Right ventricle myocardium inferior (tissue), 1 donor: ENCODE measurements at regions not wholly inside any gene's neighbourhood (a gene's known extent, or its start where the extent isn't known, plus 50 kb on each side); places are given as distances from the start of the nearest gene placed in this dataset.
A peak's percentile ranks its signal among the peaks of the same experiment; 100 is the strongest.

Experiments
- ATAC-seq: fragments of 200-7000 bp; cut with Tn5 transposase; one replicate; pipeline ENCODE4 v1.9.1; 2020; ENCODE audit warnings: mild to moderate bottlenecking, moderate library complexity
- DNase-seq: peaks from one replicate; pipeline ENCODE4 v3.0.0; 2021; ENCODE audit errors: missing footprints
- intact Hi-C: fragments of 100-400 bp; cut with DNase I; formaldehyde crosslinking; loops from one replicate; pipeline ENCODE4 v1.11.0; 2022
- donor health status: DM: no; HTN: yes; CAD: no; lungs with severe emphysema.

DNA sequence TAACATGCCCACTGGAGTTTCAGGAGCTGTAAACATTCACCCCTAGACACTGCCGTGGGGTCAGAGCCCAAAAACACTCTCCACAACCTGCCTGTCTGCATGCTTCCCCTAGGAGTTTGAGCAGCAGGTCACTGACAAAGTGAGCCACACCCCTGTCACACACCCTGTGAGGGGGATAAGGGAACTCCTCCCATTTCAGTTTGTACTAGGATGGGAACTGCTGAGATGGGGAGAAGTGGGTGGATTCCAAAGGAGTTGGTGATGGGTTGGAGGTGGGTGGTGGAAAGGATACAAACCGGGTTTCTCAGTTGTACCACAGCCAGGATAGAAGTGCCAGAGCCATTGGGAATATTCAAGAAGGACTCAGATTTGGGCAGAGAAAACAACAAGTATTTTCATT, 140.2 kb downstream of the MIS18A start:
- DNase-seq (no peak), ATAC-seq (no peak)
- intact Hi-C loops: no loop called here

DNA sequence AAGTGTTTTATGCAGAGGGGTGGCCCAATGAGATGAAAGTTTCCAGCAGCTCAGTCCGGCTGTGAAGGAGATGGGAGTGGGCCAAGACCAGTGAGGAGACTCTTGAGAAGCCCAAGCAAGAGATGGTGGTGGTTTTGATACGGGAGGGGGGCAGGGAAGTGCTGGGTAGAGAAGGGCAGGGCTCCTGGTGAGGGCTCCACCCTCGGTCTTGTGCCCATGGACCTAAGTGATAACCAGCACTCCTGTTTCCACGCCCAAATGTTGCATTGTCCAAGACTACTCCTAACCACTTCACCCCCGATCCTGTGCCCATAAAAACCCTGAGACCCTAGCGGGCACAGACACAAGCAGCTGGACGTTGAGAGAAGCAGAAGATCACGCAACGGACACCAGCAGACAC, 140.9 kb downstream of the MIS18A start:
- DNase-seq (no peak), ATAC-seq (no peak)
- intact Hi-C loops: no loop called here

DNA sequence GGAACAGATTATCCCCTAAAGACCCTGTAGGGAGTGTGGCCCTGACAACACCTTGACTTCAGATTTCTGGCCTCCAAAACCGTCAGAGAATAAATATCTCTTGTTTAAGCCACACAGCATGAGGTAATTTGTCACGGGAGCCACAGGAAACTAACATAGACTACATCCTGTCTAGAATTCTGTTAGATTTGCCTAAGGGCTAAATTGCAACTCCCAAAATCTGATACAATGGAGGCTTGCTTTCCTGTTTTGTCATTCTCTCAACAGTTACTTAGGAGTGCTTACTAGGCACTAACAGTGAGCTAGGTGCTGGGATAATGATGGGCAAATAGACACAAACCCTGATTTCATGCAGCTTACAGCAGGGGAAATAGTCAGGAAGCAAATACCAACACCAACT, 141.6 kb downstream of the MIS18A start:
- ATAC-seq: no peak
- intact Hi-C loops: no loop called here
- no peak for DNase-seq

DNA sequence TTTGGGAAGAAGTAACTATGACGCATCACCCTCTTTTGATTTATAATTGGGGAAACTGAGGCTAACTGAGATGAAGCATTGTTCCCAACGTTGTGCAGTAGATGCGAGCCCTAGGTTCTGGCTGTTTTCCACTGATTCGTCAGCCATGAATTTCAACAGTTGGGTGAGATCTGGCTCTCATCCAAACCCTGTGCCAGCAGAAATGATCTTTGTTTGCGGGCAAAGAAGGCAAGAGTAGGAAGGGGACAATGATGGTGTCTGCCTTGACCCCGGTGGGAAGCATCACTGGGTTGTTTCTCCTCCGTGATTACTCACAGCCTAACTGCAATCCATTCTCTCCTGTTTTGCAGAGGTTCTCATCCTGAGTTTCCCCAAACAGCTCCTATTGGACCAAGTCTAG, 142.3 kb downstream of the MIS18A start:
- DNase-seq: no peak
- intact Hi-C loops: no loop called here
- ATAC-seq: no peak

DNA sequence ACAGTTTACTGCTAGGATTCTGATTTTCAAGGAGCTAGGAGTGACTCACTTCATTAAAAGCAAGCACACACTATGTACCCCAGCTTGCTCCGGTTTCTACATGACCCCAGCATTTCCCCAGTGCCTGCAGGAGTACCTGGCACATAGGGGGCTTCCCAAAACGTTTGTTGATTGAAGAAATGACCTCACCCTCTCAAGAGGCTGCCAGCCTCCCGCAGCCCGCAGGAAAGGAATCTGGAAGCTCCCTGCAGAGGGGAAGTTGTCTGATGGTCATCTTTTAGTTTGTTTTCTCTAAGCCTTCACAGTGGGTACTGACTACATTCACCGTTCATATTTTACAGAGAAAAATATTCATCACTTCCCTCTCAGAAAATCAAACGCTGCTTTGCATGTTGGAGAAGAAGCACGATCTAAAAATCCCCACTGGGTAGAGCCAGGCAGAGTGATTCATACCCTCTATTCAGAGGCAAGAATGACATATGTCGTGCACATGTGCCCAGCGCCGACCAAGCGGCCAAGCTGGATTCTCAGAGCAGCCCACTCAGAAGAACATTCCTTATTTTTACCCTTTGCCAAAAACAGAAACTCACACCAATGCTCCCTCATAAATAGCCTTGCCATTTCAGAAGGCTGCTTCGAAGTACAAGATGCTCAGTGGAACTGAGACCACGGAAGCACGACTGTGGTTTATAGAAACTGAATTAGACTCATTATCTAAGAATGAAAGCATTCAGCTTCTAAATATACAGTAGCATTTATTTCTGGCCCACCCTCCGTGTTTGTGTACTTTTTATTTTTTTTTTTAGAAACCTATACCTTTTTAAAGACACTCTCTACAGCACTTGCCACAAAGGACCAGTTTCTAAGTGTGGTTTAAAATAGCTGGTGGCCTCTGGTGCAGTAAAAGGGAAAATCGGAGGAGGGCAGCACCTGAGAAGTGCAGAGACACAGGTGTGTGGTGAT, 143.2 kb downstream of the MIS18A start:
- DNase-seq (no peak), ATAC-seq (no peak)

DNA sequence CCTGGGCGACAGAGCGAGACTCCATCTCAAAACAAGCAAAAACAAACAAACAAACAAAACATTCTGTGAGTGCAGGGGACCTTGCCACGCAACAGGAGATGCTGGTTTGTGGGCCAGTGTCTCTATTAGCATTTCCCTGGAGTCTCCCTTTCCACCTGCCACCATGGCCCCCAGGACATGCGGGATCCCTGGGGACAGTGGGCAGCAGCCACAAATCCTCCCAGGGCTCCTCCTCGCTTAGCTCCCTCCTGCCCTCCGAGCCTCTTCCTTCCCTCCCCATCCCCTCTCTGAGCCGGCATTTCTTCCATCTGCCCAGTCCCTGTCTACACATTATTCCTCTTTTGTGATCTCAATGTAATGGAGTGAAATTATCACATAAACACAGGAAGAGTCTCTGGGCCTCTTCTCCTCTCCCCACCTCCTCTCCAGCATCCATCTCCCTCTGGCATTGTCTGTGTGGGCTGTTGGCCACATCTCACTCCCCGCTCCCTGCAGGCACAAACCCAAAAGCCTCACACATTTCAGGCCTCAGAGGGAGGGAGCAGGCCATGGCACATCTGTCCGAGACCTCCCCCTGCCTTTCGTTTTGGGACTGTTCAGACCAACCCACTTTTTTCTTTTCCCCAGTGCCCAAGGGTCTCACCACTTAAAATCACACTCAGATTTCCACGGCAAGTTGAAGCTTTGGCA, 144.3 kb downstream of the MIS18A start:
- intact Hi-C loops: no loop called here
- no peak for DNase-seq
- no peak for ATAC-seq

More for the DNA sequence above, 143.2 kb downstream of the MIS18A start:
- intact Hi-C loops: no loop called here

DNA sequence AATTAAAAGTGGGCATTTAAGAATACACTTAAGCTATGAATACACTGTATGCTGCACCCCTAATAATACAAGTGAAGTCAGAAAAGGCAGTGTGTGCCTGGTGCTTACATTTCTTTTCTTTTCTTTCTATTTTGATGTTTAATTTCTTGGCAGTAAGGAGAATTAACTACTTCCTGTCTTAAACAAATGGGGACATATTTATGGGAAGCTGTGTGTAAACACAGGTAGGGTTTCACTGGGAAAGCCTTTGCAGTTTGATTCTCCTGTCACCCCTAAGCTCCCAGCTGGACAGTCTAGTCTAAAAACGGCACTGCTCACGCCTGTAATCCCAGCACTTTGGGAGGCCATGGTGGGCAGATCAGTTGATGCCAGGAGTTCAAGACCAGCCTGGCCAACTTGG, 146.0 kb downstream of the MIS18A start:
- intact Hi-C loops: no loop called here
- DNase-seq: no peak
- ATAC-seq: no peak

DNA sequence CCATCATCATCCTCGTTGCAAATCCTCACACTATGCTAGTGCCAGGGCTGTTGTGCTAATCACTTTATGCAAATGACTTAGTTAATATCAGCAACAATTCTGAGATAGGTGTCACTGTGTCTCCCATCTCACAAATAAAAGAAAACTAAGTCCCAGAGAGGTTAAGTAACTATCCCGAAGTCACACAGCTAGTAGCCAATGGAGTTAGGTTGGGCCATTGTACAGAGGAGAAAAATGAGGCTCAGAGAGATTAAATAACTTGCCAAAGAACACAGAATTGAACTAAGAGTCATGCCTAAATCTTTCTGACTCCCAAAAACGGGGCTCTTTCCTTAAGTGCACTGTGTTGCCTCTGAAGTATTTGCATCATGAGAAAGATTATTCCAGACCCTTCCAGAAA, 146.4 kb downstream of the MIS18A start:
- ATAC-seq: no peak
- intact Hi-C loops: no loop called here
- no peak for DNase-seq

DNA sequence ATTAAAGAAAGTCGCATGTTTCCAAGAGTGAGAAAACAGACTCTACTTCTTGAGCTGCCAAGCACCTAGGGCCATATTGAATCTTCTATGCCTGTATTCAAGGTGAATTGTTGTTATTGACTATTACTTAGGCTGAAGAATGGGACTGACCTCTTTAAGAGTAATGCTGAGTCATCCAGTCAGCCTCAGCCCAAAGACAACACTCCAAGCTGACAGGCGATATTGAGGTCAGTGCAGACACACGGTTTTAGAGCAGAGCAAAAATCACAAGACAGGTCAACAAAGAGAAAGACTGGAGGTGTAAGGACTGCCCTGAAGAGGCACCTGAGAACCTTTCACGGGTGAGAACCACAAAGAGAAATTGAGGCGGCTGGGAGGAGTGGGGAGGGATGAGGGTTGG, 146.9 kb downstream of the MIS18A start:
- intact Hi-C loops: no loop called here
- ATAC-seq: peak; percentile 64
- no peak for DNase-seq

DNA sequence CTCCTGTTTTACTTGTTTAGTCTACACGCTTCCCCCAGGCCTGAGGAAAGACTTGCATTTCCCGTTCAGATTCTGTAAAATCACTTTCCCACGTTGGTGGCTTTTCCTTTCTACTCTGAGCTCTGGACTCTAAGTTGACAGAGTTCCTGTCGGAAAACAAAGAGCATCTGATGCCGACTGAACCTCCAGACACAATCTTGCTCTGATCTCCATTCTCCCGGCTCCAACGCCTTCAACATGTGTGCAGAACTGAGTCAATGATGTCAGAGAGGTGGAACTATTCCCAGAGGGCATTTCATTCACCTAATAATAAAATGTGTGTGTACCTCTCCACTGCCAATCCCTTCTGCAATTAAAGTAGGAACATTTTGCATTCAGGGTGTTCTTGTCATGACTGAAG, 147.7 kb downstream of the MIS18A start:
- intact Hi-C loops: no loop called here
- ATAC-seq (no peak), DNase-seq (no peak)

DNA sequence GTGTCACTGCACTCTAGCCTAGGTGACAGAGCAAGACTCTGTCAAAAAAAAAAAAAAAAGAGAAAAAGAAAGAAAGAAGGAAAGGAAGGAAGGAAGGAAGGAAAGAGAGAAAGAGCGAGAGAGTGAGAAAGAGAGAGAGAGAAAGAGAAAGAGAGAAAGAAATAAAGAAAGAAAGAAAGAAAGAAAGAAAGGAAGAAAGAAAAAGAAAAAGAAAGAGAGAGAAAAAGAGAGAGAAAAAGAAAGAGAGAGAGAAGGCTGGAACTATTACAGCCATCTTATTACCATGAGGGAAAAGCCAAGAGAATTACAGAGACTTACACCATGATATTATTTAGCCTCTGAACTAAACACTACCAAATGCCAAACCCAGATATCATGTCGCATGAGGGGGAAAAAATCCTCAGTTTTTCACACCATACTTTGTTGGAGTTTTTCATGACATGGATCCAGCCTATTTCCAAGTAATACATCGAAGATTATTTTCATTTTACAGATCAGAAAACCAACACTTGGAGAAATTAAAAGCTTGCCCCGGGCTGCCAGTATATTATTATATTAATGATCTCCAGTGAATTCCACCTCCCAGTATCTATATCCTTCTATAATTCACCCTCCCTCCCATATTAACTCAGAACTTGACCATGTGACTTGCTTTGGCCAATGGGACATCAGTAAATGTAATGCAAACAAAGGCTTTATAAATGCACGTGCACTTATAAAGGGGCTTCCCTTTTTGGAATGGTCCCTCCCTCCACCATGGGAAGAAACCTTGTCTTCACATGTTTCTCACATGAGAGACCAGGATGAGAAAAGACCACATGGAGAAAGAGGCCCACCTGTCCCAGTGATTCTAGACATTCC, 148.6 kb downstream of the MIS18A start:
- ATAC-seq: no peak
- intact Hi-C loops: no loop called here
- no peak for DNase-seq

DNA sequence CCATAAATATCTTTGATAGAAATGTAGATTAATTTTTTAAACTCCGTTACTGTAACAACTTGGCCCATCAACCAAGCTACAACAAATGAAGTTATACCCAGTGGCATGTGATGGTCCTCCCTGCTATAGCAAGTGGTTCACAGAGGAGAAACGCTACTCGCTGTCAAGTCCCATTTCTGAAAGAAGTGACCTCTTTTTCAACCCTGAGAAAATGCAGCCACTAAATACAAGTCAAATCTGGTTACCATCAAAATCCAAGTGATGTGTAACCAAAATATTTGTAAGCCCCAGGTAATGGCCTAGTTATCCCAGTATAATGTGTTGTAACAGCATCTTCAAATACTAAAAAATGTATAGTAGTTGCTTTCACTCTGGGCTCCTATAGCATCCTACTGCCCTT, 151.8 kb downstream of the MIS18A start:
- ATAC-seq (no peak), DNase-seq (no peak)
- intact Hi-C loops: no loop called here

DNA sequence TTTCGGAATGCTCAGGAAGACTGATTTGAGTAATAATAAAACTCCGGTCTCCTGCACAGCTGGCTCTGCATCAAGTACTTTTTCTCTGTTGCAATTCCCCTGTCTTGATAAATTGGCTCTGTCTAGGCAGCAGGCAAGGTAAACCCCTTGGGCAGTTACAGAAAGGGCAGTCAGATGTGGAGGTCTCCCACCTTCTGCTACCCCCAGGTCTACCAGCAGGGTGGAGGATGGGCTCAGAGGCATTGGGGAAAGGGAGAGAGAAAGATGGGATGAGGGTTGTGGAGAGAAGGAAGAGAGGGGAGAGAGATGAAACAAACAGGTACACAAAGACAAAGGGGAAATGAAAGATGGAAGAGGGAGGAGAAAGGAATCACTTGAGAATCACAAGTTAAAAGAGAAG, 156.8 kb downstream of the MIS18A start:
- intact Hi-C loops: no loop called here
- ATAC-seq (no peak), DNase-seq (no peak)

DNA sequence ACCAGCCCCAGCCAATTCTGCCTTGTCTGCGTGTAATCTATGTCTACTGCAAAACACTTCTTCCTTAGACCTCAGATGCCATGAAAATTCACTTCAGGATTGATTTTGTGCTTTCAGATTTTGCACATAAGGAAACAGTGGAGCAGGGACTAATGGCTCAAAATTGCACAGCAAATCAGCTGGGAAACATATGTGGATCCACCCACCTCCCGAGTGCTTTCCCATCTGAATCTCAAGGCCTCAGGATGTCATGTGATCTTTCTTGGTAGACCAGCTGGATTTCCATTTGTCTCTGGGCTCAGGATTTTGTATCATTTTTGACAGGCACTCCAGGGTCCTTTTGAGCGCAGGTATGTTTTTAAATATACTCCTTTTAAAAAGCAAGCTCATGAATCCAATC, 158.6 kb downstream of the MIS18A start:
- DNase-seq (no peak), ATAC-seq (no peak)
- intact Hi-C loops: no loop called here

DNA sequence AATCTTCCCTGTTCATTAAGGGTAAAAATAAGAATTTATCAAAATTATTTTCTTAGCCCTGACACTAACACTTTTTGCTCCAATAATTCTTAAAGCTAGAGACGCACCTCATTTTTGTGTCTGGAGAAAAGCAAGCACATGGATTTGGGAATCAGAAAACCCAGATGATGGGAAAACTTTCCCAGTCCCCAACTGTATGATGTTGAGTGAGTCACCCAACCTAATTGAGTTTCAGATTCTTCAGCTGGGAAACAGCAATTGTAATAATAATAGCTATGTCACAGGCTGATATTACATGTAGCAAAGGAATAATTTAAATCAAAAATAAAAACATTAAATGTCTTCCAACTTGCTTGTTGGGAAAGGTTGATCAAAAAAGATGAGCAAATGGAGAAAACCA, 159.0 kb downstream of the MIS18A start:
- intact Hi-C loops: no loop called here
- no peak for DNase-seq

DNA sequence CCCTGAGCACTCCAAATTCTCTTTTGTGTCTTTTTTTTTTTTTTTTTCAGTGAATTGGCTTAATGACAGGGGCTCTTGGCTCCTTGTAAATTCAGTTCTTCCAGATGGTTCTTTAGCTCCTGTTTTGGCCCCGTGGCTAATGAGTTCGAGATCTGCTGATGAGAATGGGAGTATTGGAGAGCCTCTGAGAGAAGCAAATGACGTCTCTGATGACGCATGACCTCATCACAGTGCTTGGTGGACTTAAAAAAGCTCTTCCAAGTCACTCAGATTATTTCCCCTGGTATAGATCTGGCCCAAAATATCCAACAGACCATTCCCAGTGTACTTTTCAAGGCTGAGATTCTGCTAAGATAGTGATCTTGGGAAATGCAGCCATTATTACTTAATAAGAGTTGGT, 159.5 kb downstream of the MIS18A start:
- intact Hi-C loops: no loop called here
- no peak for DNase-seq
- ATAC-seq: no peak

More for the DNA sequence above, 159.0 kb downstream of the MIS18A start:
- ATAC-seq: no peak

DNA sequence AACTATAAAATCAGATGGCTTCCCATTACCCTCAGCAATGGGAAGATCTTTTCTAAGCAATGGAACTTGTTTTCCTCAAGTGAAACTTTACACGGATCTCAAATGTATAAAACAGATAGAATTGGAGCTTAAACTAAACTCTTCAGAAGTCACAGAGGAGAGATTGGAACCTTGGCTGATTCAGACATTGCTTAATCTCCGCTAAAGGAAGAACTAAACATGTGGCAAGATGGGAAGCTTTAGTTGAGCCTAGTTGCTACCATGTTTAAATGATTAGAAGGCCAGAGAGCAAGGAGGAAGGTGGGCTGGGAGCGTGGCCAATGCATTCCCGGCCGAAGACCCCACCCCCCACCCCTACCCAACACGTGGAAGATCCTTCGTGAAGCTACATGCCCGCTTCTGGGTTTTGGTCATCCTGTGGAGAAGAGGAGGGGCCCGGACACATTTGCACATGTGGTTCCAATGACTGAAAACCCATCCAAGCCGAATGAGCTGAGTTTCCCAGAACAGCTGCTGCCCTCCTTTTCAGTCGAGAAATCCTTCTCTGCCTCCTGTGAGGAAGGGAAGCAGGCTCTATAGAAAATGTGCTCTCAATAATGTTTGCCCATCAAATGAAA, 164.3 kb downstream of the MIS18A start:
- DNase-seq (no peak), ATAC-seq (no peak)
- intact Hi-C loops: no loop called here

DNA sequence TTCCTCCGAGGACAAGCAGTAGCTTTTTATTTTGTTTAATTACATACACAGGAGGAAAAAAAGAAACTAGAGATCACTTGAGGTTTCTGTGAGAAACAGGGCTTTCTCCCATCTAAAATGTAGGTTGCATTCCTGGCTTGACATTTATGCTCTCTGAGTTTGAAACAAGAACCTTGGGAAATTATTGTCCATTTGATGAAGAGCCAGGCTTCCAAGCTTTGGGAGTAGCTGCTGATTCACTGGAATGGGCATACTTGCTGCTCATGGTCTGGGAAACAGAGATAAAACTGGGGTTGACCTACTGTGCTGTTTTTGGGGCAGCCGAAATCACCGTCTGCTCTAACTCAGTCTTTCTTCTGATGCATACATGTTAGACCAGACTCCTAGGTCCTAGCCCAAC, 165.4 kb downstream of the MIS18A start:
- intact Hi-C loops: no loop called here
- DNase-seq (no peak), ATAC-seq (no peak)

DNA sequence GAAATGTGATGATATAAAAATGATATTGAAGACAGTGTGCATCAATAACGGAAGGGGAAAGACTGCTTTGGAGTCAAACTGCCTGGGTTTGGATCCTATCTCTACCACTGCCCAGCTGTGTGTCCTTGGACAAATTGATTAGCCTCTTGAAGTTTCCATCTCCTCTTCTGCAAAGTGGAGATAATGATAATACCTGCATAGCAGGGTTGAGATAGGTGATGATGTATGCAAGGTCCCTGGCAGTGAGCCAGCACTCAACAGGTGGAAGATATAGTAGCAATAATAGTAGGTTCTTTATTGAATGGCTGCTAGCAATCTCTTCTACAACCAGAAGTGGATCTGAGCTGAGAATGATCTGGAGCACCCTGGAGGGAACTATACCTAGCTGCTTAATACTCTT, 166.7 kb downstream of the MIS18A start:
- intact Hi-C loops: no loop called here
- DNase-seq (no peak), ATAC-seq (no peak)
